Uterus (tissue), 3 donors: ENCODE measurements at regions not wholly inside any gene's neighbourhood (a gene's known extent, or its start where the extent isn't known, plus 50 kb on each side); places are given as distances from the start of the nearest gene placed in this dataset.

Source experiments
- DNase-seq, 2 donors: peaks; one replicate each; pipeline ENCODE4 v3.0.0-alpha.2; 2019 to 2020
- H3K27ac ChIP-seq, 2 donors: fragments of 200-600 bp; sonication (generic); 1 replicate in 1 of 2; 2 replicates in 1 of 2; pipeline ENCODE4 v1.5.1; 2016 to 2018
- H3K27me3 ChIP-seq, 2 donors: fragments of 200-600 bp; sonication (generic); one replicate each; pipeline ENCODE4 v1.5.1; 2018 to 2019; ENCODE audit warnings: control low read depth in 1 of 2
- H3K36me3 ChIP-seq, 2 donors: fragments of 200-600 bp; sonication (generic); one replicate each; pipeline ENCODE4 v1.5.1; 2019; ENCODE audit warnings: control low read depth in 1 of 2
- H3K4me1 ChIP-seq, 2 donors: fragments of 200-600 bp; sonication (generic); one replicate each; pipeline ENCODE4 v1.5.1; 2018 to 2019; ENCODE audit warnings: control low read depth in 1 of 2
- H3K4me3 ChIP-seq, 2 donors: fragments of 200-600 bp; sonication (generic); 1 replicate in 1 of 2; 2 replicates in 1 of 2; pipeline ENCODE4 v1.5.1; 2018 to 2019; ENCODE audit warnings: mild to moderate bottlenecking in 1 of 2
- H3K9me3 ChIP-seq, 2 donors: fragments of 200-600 bp; sonication (generic); one replicate each; pipeline ENCODE4 v1.5.1; 2019; ENCODE audit warnings: control low read depth in 1 of 2
- CTCF ChIP-seq, 4 experiments: fragments of 200-600 bp in 2 of 4; fragments of 450-650 bp in 2 of 4; sonication (generic) in 2 of 4; IDR thresholded peaks; one replicate each; pipeline ENCODE4 v1.5.1; 2016 to 2019; ENCODE audit warnings: antibody characterized with exemption in 4 of 4, mild to moderate bottlenecking in 2 of 4, moderate library complexity in 1 of 4
- POLR2A ChIP-seq, 2 donors: fragments of 450-650 bp; IDR thresholded peaks; one replicate each; pipeline ENCODE4 v1.6.1; 2016; ENCODE audit warnings: antibody characterized with exemption in 2 of 2, mild to moderate bottlenecking in 1 of 2, moderate library complexity in 1 of 2
- intact Hi-C: fragments of 100-400 bp; cut with DNase I; formaldehyde crosslinking; loops from one replicate; pipeline ENCODE4 v1.15.1; 2023; ENCODE audit warnings: low total_unique reads
- donor health status: DM: yes; HTN: yes; CAD: no.

GRCh38 chr18:75812761-75813160 is 385.3 kb upstream of the SMIM21 start:
- no peak for TF ChIP-seq CTCF (IDR thresholded peaks at IDR 0.05)
- TF ChIP-seq POLR2A (IDR thresholded peaks at IDR 0.05) = no peak
- no peaks in the 10 kb centered on the region for H3K4me1 ChIP-seq

GRCh38 chr18:75810961-75811551 is 383.6 kb upstream of the SMIM21 start:
- Histone ChIP-seq H3K4me3 (no peak overlapping the region), H3K27me3 (no peaks in the 10 kb centered on the region), H3K27ac (peak overlapping the region; percentile 17 to 18), H3K4me1 (no peaks in the 10 kb centered on the region), H3K9me3 (no peaks in the 10 kb centered on the region), H3K36me3 (no peaks in the 10 kb centered on the region)
- TF ChIP-seq CTCF (IDR thresholded peaks at IDR 0.05) (no peak), POLR2A (IDR thresholded peaks at IDR 0.05) (no peak)
- no peak for DNase-seq
- intact Hi-C loops = no loop called here

More at GRCh38 chr18:75812761-75813160, 385.3 kb upstream of the SMIM21 start:
- Histone ChIP-seq H3K27ac (no peak overlapping the region), H3K4me3 (no peak overlapping the region), H3K36me3 (no peaks in the 10 kb centered on the region), H3K9me3 (no peaks in the 10 kb centered on the region), H3K27me3 (no peaks in the 10 kb centered on the region)
- no peak for DNase-seq
- intact Hi-C loops = no loop called here

GRCh38 chr18:75810516-75810915 is 383.0 kb upstream of the SMIM21 start:
- H3K27me3 ChIP-seq = no peaks in the 10 kb centered on the region
- H3K4me1 ChIP-seq = no peaks in the 10 kb centered on the region
- no peaks in the 10 kb centered on the region for H3K36me3 ChIP-seq
- no peaks in the 10 kb centered on the region for H3K9me3 ChIP-seq
- intact Hi-C loops = no loop called here
- H3K27ac ChIP-seq = peak overlapping the region; percentile 17 to 18
- no peak for DNase-seq
- H3K4me3 ChIP-seq = no peak overlapping the region
- no peak for TF ChIP-seq CTCF (IDR thresholded peaks at IDR 0.05)
- TF ChIP-seq POLR2A (IDR thresholded peaks at IDR 0.05) = no peak

- Histone ChIP-seq H3K27ac (peak overlapping the region in 1 of 2 donors; percentile 51), H3K4me1 (no peaks in the 10 kb centered on the region), H3K27me3 (no peaks in the 10 kb centered on the region), H3K9me3 (no peaks in the 10 kb centered on the region), H3K36me3 (no peaks in the 10 kb centered on the region), H3K4me3 (no peak overlapping the region)
- TF ChIP-seq CTCF (IDR thresholded peaks at IDR 0.05) (no peak), POLR2A (IDR thresholded peaks at IDR 0.05) (no peak)
- intact Hi-C loops = no loop called here
- DNase-seq = no peak
Measured at GRCh38 chr18:75809926-75810255, 382.4 kb upstream of the SMIM21 start.

- Histone ChIP-seq H3K4me3 (no peak overlapping the region), H3K36me3 (no peaks in the 10 kb centered on the region), H3K27ac (peak overlapping the region in 1 of 2 donors; percentile 51), H3K9me3 (no peaks in the 10 kb centered on the region), H3K27me3 (no peaks in the 10 kb centered on the region), H3K4me1 (no peaks in the 10 kb centered on the region)
- DNase-seq = no peak
- intact Hi-C loops = no loop called here
- TF ChIP-seq CTCF (IDR thresholded peaks at IDR 0.05) (no peak), POLR2A (IDR thresholded peaks at IDR 0.05) (no peak)
Measured at GRCh38 chr18:75809151-75809925, 381.8 kb upstream of the SMIM21 start.
